ENCODE measurements at regions not wholly inside any gene's neighbourhood (a gene's known extent, or its start where the extent isn't known, plus 50 kb on each side); places are given as distances from the start of the nearest gene placed in this dataset.

DNA sequence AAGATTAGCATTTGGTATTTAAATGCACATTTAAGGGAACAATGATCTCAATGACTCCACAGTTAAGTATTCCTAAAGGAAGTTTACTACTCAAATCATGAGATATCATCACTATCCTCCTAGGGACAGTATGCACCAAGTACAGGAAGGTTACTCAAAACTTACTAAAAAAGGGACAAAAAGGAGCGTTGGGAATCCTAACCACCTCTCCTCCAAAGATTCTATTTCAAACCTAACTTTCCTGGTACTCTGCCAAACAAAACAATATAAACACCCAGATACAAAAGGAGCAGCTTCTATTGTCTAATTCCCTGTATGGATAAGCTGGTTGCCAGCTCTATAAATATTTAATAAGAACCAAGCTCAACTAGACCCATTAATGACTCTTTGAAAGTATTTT, 377.7 kb downstream of the NUAK1 start:
- DNase-seq: no peak

- no peak for DNase-seq
Observed at GRCh38 chr12:105764216-105764835, 374.4 kb downstream of the NUAK1 start.

DNA sequence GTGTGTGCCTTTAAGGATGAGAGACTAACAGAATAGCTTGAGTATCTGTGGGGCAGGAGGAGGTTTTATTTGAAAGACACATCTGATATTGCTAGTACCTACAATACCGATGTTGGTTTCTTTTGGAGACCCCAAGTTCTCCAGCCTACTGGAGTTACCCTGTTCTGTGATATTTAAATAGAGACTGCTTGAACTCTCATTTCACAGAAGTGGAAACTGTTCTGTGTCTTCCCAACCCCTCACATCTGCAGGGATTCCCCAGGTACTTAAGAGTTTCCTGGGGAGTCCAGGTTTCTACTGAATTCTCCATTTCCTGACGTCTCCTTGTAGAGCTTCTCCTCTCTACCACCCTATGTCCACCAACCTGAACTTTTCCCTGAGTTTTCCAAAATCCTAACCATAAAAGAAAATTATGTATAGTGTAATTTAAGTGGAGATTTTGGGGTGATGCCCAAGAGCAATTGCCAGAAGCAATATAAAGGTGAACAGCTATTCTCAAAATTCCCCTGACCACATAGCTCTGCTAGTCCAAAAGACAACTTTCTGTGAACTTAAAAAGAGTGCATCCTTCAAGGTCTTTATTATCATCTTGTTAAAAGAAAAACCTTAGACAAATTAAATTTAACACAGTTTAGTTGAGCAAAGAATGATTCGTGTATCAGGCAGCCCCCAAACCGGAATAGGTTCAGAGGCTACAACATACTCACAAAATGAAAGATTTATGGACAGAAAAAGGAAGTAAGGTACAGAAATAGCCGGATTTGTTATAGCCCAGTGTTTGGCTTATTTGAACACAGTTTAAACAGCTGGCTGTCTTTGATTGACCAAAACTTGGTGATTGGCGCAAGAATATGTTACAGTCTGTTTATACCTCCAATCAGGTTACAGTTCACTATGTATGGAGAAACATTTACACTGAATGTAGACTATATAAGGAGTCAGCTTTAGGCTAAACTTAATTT, 373.4 kb downstream of the NUAK1 start:
- DNase-seq: no peak

- no peak for DNase-seq
Observed at GRCh38 chr12:105766029-105766428, 372.7 kb downstream of the NUAK1 start.

DNA sequence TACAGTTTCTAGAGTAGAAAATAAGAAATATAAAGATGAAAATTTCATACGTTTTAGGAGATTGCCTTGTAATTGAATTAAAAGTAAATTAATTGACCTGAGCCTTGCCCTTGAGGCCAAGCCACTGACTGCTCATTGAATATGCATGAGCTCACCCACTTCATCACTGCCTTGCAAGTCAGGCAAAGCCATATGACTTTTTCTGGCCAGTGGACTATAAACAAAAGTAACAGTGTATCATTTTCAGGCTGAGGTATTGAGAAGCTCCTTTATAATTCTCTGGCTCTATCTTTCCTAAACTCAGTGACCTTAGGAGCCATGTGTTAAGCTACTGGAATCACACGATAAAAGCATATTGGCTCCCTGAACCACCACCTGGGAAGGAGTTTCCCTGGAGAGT, 369.3 kb downstream of the NUAK1 start:
- DNase-seq: no peak

DNA sequence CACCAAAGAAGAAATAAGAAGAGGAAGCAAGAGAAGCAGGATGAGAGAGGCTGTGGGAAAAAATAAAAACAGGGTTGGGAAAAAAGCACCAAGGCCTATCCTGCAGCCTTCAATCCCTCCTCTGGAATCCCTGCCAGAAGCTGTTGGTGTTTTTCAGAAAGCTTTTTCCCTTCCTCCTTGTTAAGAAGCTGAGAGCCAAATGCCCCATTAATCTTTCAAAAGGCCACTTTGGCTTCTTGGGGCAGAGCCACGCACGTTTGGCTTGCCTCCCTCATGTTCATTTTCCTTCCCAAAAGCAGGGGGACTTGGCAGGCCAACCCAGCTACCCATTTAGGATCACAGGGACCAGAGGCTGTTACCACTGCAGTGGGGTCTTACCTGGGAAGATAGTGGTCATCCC, 365.3 kb downstream of the NUAK1 start:
- peak; percentile 15 for DNase-seq

DNA sequence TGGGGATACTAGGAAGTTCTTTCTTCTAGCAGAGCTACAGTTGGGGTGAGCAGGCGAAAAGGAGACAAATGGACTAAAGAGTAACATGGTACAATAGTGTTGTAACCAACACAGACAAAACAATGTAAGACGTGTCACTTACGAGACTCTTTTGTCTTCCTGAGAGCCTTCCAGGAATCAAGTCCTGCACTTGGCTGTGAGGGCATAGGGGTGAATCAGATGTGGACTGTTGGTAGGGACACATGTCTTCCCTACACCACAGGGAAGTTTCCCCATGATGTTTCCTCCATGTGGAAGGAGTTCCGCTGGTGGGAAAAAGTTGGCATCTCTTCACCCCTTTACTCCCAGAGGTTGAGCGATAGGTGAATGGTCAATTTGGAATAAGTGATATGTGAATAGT, 364.7 kb downstream of the NUAK1 start:
- DNase-seq: no peak

GRCh38 chr12:105775343-105775742, 363.4 kb downstream of the NUAK1 start:
- DNase-seq: no peak

DNA sequence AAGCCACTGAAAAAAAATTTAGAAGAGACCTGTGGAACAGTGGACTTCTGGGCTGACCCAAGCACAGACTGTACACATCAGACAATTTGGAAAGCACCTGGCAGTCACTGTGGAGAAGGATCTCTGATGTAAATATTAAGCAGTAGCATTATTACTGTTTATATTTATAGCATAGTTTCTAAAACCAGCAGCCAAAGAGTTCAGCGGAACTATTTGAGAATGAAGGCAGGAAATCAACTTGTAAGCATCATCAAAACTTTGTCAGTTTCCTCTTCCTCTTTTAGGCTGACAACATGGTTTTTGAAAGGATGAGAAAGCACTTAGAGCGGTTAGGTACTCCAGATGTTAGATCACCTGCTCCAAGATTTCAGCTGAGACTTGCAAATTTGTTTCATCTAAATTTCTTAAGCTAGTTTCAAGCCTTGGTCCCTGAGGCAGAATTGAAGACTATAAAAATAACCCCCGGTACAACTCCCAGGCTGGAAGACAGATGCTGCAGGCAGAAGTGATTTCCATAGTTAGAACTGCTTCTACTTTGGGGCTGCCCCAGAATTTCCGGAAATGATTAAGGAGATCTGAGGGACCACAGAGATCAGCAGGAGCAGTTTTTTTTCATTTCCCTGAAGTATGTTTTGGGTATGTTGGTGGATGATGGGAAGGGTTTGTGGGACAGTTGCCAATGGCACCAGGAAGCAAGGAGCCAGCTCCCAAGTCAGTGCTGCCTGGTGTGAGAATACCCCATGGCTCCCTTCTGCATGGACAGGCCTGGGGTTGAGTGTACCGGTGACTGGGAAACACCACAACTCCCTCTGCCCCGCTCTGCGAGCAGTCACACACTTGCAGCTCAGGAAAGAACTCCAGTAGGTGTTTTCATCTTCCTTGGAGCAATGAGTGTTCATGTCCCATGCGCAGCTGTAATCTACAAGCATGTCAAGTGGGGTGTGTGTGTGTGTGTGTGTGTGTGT, 354.5 kb downstream of the NUAK1 start:
- DNase-seq: no peak

GRCh38 chr12:105793421-105793820, 345.3 kb downstream of the NUAK1 start:
- DNase-seq: no peak

GRCh38 chr12:105798256-105798845, 340.4 kb downstream of the NUAK1 start:
- no peak for DNase-seq

DNA sequence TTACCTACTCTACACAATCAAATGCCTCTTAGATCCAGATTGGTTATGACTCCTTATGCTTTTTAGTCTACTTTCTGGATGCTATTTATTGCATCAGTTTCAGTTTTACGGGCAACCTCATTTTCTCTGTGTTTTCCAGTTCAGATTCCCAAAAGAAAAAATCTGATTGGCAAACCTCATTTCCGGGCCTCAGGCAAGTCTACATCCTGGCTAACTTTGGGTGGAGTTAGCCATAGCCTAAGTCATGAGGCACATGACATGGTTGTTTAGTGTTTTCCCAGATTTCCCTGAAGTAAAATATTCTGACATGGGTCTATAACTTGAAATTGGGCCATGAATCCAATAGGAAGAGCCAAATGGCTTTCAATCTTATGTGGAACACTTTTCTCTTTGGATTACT, 339.7 kb downstream of the NUAK1 start:
- no peak for DNase-seq

GRCh38 chr12:105801351-105801750, 337.4 kb downstream of the NUAK1 start:
- no peak for DNase-seq

GRCh38 chr12:105803292-105803691, 335.5 kb downstream of the NUAK1 start:
- DNase-seq: no peak

- DNase-seq: no peak
Observed at GRCh38 chr12:105804591-105805265, 334.0 kb downstream of the NUAK1 start.

DNA sequence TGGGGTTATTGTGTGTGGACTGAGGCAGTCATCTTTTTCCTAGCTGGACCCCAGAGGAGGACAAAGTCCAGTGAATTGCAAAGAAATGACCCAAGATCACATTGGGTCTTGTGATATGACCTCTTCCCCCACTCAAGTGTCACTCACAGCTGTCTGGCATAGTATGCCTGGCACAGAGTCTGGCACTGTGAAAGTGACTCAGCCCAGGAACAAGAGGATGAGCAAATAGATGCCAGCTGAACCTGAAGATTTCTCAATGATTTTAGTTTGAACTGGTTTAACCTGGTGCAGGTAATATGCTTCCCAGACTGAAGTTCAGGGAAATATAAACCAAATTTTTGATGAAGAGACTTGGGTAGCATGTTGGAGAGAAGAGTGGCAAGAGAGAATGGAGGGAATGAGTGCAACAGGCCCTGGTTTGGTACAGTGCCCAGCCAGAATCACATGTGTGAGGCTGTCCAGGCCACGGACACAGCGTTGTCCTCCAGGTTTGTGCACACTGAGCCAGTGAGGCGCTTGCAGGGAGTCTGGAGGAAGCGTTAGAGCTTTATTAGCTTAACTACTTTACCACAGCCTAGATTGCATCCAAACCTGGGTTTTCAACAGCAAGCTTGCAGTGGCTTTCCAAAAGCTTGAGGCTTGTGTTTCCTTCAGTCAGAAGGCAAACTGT, 332.9 kb downstream of the NUAK1 start:
- no peak for DNase-seq

DNA sequence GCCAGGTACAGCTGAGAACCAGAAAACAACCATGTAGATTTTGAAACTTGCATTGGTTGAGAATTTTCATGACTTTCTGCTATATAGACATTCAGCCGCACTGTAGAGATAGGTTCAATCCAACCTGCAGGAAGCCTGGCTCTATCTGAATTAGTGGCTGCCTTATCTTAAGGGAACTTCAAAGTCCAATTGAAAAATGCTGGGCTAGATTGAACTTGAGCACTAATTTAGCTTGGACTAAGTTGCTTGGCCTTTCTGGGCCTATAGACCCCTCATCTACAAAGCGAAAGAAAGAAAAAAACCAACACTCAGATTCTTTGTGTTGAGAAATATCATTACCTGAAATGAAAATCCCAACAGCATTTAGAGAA, 332.4 kb downstream of the NUAK1 start:
- no peak for DNase-seq

GRCh38 chr12:105812366-105812765, 326.4 kb downstream of the NUAK1 start:
- DNase-seq: no peak

GRCh38 chr12:105813201-105813600, 325.6 kb downstream of the NUAK1 start:
- DNase-seq: no peak

DNA sequence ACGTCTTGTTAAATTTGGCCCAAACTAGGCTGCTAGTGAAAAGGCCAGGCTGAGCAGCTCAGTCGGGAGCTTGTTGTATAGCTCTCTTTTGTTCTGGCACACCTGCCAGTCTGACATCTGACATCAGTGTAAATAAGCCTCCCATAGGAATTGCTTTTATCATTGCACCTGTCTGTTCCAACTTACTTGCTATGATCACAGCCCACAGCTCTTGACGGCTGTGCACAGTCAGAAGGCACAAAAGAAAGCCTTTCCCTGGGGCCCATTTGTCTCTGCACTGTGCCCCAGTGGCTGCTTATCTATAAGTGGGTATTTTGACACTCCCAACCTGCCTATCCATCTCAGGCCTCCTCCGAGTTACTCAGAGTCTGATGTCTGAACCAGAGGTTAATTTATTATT, 324.5 kb downstream of the NUAK1 start:
- DNase-seq: peak; percentile 95

GRCh38 chr12:105819549-105819948, 319.2 kb downstream of the NUAK1 start:
- no peak for DNase-seq
